22Rv1 (cell line): ENCODE measurements at regions not wholly inside any gene's neighbourhood (a gene's known extent, or its start where the extent isn't known, plus 50 kb on each side); places are given as distances from the start of the nearest gene placed in this dataset.

Experiments
- CTCF ChIP-seq: fragments of 450-650 bp; IDR thresholded peaks from 2 replicates; pipeline ENCODE4 v1.5.1; 2017; ENCODE audit warnings: mild to moderate bottlenecking
- ZFX ChIP-seq: fragments of 450-650 bp; IDR thresholded peaks from 2 replicates; pipeline ENCODE4 v1.6.1; 2017; ENCODE audit warnings: antibody characterized with exemption, borderline replicate concordance

GRCh38 chr20:24756292-24757025, 192.6 kb upstream of the CST7 start:
- no peak for TF ChIP-seq CTCF
- no peak for TF ChIP-seq ZFX
